MM.1S (cell line): ENCODE measurements at regions not wholly inside any gene's neighbourhood (a gene's known extent, or its start where the extent isn't known, plus 50 kb on each side); places are given as distances from the start of the nearest gene placed in this dataset.

ENCODE experiments used
- DNase-seq: peaks from one replicate; pipeline ENCODE4 v3.0.0-alpha.2; 2015
- H2AFZ ChIP-seq: fragments of 300-600 bp; sonication (generic); 2 replicates; pipeline ENCODE4 v1.6.0; 2016; ENCODE audit warnings: antibody characterized with exemption, low read length
- H3F3A ChIP-seq: fragments of 300-600 bp; sonication (generic); 2 replicates; pipeline ENCODE4 v1.6.1; 2016; ENCODE audit warnings: mild to moderate bottlenecking, antibody characterized with exemption, low read length, moderate library complexity, mixed read lengths; ENCODE audit not compliant: insufficient read depth
- H3K27ac ChIP-seq: fragments of 300-600 bp; sonication (generic); 2 replicates; pipeline ENCODE4 v1.5.1; 2016; ENCODE audit warnings: mild to moderate bottlenecking, low read length
- H3K27me3 ChIP-seq: fragments of 300-600 bp; sonication (generic); replicated peaks from 2 replicates; pipeline ENCODE4 v1.6.0; 2016; ENCODE audit warnings: low read length; ENCODE audit not compliant: insufficient read depth
- H3K36me3 ChIP-seq: fragments of 300-600 bp; sonication (generic); replicated peaks from 2 replicates; pipeline ENCODE4 v1.6.1; 2016; ENCODE audit warnings: mild to moderate bottlenecking, low read length, mixed read lengths; ENCODE audit not compliant: insufficient read depth
- H3K4me1 ChIP-seq: fragments of 300-600 bp; sonication (generic); 2 replicates; pipeline ENCODE4 v1.6.1; 2016; ENCODE audit warnings: low read length, mixed read lengths
- H3K4me2 ChIP-seq: fragments of 300-600 bp; sonication (generic); 2 replicates; pipeline ENCODE4 v1.6.0; 2016; ENCODE audit warnings: low read depth, low read length
- H3K4me3 ChIP-seq: fragments of 300-600 bp; sonication (generic); 2 replicates; pipeline ENCODE4 v1.5.1; 2016; ENCODE audit warnings: low read length, mixed read lengths
- H3K79me2 ChIP-seq: fragments of 300-600 bp; sonication (generic); 2 replicates; pipeline ENCODE4 v1.6.1; 2016; ENCODE audit warnings: mixed run types, low read length, mixed read lengths
- H3K9ac ChIP-seq: fragments of 300-600 bp; sonication (generic); 2 replicates; pipeline ENCODE4 v1.6.1; 2016; ENCODE audit warnings: low read length, mixed read lengths
- H3K9me2 ChIP-seq: fragments of 300-600 bp; sonication (generic); replicated peaks from 2 replicates; pipeline ENCODE4 v1.6.1; 2016; ENCODE audit warnings: mild to moderate bottlenecking, low read length, mixed read lengths; ENCODE audit not compliant: insufficient read depth
- H3K9me3 ChIP-seq: fragments of 300-600 bp; sonication (generic); replicated peaks from 2 replicates; pipeline ENCODE4 v1.6.1; 2016; ENCODE audit warnings: mild to moderate bottlenecking, low read length, mixed read lengths; ENCODE audit not compliant: insufficient read depth
- H4K20me1 ChIP-seq: fragments of 300-600 bp; sonication (generic); 2 replicates; pipeline ENCODE4 v1.6.1; 2016; ENCODE audit warnings: mild to moderate bottlenecking, low read length, moderate library complexity, mixed read lengths; ENCODE audit not compliant: insufficient read depth
- EZH2 ChIP-seq: fragments of 300-600 bp; sonication (generic); optimal IDR thresholded peaks from 2 replicates; pipeline ENCODE3; 2017; ENCODE audit warnings: low read depth, mild to moderate bottlenecking, antibody characterized with exemption, low read length, mixed read lengths
- EZH2phosphoT487 ChIP-seq: fragments of 300-600 bp; sonication (generic); IDR thresholded peaks from 2 replicates; pipeline ENCODE4 v1.6.1; 2018; ENCODE audit warnings: antibody characterized with exemption, low read length
- TF ChIP-seq, protein P1 (sequence below): fragments of 300-600 bp; sonication (generic); IDR thresholded peaks from 2 replicates; pipeline ENCODE4 v1.5.1; 2016; ENCODE audit warnings: antibody characterized with exemption, low read length, mixed read lengths

DNA sequence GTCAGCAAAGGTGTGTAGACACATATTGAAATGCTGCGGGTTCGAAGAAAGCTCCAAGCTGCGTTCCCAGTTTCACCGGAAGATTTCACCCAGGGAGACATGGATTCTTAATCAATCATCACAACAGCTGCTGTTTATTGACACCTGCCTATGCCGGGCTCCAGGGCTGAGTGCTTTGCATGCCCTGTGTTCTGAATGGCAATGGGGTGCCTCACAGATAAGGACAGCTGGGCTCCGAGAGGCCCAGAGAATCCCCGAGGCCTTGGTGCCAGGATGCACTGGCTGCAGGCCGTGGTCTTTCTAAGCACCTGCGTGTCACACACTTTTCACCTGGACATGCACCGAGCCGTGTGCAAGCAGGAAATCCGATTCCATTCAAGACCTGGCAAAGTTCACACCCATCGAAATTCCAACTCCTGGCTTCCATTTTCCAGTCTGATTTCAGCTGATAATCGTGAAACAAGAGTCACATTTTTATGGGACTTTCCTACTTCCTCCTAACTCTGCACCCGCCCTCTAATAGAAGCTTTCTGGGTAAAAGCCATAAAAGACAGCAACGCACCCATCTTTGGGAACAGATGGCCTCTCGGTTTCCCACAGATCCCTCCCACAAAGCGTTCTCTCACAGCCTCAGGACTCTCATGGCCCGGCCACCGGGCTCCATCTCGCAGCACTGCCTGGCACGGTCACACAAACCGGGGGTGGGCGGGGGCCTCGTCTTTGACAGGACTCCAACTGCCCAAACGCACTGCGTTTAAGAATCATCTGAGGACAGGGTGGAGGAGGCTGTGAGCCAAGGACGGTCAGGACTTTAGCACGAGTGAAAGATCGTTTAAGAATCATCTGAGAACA is 245.6 kb upstream of the SALL3 start:
- Histone ChIP-seq H3K9me2 (no peaks in the 10 kb centered on the region), H3K4me1 (no peaks in the 10 kb centered on the region), H3K27me3 (no peaks in the 10 kb centered on the region), H3K36me3 (no peaks in the 10 kb centered on the region), H3K27ac (no peak overlapping the region), H3K4me3 (no peak overlapping the region), H3K9me3 (no peaks in the 10 kb centered on the region), H2AFZ (no peak overlapping the region), H4K20me1 (no peaks in the 10 kb centered on the region), H3K9ac (no peak overlapping the region), H3K4me2 (no peak overlapping the region), H3K79me2 (no peaks in the 10 kb centered on the region), H3F3A (no peaks in the 10 kb centered on the region)
- no peak for TF ChIP-seq EZH2phosphoT487
- TF ChIP-seq EZH2: no peak
- TF ChIP-seq, protein P1, sequence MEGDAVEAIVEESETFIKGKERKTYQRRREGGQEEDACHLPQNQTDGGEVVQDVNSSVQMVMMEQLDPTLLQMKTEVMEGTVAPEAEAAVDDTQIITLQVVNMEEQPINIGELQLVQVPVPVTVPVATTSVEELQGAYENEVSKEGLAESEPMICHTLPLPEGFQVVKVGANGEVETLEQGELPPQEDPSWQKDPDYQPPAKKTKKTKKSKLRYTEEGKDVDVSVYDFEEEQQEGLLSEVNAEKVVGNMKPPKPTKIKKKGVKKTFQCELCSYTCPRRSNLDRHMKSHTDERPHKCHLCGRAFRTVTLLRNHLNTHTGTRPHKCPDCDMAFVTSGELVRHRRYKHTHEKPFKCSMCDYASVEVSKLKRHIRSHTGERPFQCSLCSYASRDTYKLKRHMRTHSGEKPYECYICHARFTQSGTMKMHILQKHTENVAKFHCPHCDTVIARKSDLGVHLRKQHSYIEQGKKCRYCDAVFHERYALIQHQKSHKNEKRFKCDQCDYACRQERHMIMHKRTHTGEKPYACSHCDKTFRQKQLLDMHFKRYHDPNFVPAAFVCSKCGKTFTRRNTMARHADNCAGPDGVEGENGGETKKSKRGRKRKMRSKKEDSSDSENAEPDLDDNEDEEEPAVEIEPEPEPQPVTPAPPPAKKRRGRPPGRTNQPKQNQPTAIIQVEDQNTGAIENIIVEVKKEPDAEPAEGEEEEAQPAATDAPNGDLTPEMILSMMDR: no peak
- DNase-seq: no peak

DNA sequence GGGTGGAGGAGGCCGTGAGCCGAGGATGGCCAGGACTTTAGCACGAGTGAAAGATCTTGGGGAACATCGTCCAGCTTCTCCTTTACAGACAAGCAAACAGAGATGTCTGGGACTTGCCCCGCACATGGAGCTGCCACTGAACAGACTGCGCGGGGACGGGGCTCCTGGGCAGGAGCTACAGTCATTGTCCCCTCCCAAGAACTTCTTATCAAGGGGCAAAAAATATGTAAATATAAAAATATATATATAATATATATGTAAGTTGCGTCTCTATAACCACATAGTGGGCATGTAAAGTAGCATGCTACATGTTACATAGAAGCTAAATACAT is 245.0 kb upstream of the SALL3 start:
- H3K27ac ChIP-seq: no peak overlapping the region
- no peaks in the 10 kb centered on the region for H3K36me3 ChIP-seq
- no peaks in the 10 kb centered on the region for H3K27me3 ChIP-seq
- no peaks in the 10 kb centered on the region for H3K4me1 ChIP-seq
- TF ChIP-seq EZH2: no peak
- TF ChIP-seq EZH2phosphoT487: no peak
- TF ChIP-seq, protein P1: no peak
- no peak overlapping the region for H3K4me3 ChIP-seq
- H3K9me2 ChIP-seq: no peaks in the 10 kb centered on the region
- H3K4me2 ChIP-seq: no peak overlapping the region
- no peaks in the 10 kb centered on the region for H3K79me2 ChIP-seq
- H3F3A ChIP-seq: no peaks in the 10 kb centered on the region
- no peaks in the 10 kb centered on the region for H4K20me1 ChIP-seq
- no peak overlapping the region for H3K9ac ChIP-seq
- DNase-seq: no peak
- H3K9me3 ChIP-seq: no peaks in the 10 kb centered on the region
- no peak overlapping the region for H2AFZ ChIP-seq

DNA sequence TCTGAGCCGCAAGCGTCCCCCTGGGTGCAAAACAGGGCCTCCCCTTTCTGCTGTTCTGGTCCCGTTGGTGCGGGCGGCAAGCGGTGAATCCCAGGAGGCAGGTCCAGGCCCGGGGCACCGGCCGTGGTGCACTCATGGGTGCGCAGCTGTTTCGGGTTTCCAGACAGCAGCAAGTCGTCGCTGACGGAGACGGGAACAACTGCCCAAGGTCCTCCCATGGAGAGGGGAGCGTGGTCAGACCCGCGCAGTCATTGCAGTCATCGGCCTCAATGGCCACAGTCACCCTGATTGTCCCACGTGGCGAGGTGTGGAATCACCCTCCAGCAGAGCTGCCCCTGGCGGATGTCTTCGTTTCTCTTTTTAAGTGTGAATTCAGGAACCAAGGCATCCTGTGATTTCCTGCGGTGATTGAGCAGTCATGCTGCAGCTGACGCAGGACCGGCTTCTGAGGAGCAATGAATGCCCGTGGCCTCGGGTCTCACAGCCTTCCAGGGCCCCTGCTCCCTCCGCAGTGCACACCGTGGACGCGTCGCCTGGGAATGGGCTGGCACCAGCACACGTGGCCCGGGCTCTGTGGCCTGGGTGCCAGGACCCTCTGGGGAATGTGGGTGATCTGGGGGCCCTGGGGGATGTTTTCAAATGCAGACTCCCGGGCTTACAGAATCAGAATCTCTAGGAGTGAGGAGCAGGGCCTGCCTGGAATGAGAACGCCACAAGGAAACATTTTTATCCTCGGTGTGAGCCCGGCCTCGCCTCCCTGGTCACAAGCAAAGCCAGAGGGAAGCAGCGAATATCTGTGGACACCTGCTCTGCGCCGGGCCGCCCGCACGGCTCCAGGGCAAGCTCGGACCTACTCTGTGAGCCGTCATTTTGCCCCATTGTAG is 244.2 kb upstream of the SALL3 start:
- Histone ChIP-seq H3K36me3 (no peaks in the 10 kb centered on the region), H3K4me1 (no peaks in the 10 kb centered on the region), H3K79me2 (no peaks in the 10 kb centered on the region), H3K27me3 (no peaks in the 10 kb centered on the region), H3K4me3 (no peak overlapping the region), H3F3A (no peaks in the 10 kb centered on the region), H4K20me1 (no peaks in the 10 kb centered on the region), H2AFZ (no peak overlapping the region), H3K27ac (no peak overlapping the region), H3K9me2 (no peaks in the 10 kb centered on the region), H3K9me3 (no peaks in the 10 kb centered on the region), H3K9ac (no peak overlapping the region), H3K4me2 (no peak overlapping the region)
- TF ChIP-seq EZH2 (no peak), EZH2phosphoT487 (no peak)
- TF ChIP-seq, protein P1: no peak
- no peak for DNase-seq
